ENCODE measurements at regions not wholly inside any gene's neighbourhood (a gene's known extent, or its start where the extent isn't known, plus 50 kb on each side); places are given as distances from the start of the nearest gene placed in this dataset.
"Not testable (repeated sequence)": the region's sequence is repeated elsewhere in the genome, so short reads cannot be mapped to it uniquely, and the experiment has no call there.

DNA sequence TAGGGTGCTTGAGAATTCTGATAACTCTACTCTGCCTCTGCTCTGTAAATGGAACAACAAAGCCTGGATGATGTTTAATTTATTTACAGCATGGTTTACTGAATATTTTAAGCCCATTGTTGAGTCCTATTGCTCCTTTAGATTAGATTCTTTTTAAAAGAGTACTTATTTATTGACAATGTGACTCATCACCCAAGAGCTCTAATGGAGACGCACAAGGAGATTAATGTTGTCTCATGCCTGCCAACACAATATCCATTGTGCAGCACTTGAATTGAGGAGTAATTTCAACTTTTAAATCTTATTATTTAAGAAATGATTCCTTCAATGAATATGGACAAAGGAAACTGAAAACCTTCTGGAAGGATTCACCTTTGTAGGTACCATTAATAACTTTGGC lies 691.4 kb downstream of the ZBBX start:
- DNase-seq (ENCODE audit: low read depth in 4 of 4, low spot score in 3 of 4) = no peak

DNA sequence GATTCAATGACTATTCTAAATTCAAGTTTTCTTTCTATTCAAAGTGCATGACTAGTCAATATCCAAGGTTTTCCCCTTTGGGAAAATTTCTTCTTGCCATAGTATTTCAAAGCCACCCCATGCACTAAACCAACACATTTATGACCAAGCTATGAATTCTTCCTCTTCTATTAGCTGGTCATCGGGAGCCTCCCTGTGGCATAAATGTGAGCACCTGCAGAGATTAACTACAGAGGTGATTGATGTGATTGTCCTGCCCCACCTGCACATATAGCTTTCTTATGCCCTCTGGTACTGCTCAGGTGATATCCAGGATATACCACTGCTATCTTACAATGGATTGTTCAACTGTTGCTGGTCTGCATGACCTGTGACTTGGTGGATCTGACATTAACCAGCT lies 694.9 kb downstream of the ZBBX start:
- DNase-seq (ENCODE audit: low read depth in 4 of 4, low spot score in 3 of 4) = no peak

DNA sequence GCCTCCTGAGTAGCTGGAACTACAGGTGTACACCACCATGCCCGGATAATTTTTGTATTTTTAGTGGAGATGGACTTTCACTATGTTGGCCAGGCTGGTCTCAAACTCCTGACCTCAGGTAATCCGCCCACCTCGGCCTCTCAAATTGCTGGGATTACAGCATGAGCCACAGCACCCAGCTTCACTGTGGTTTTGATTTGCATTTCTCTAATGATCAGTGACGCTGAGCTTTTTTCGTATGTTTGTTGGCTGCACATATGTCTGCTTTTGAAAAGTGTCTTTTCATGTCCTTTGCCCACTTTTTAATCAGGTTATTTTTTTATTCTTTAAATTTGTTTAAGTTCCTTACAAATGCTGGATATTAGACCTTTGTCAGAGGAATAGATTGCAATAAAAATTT lies 696.0 kb downstream of the ZBBX start:
- DNase-seq (ENCODE audit: low read depth in 4 of 4, low spot score in 3 of 4) = not testable (repeated sequence)

DNA sequence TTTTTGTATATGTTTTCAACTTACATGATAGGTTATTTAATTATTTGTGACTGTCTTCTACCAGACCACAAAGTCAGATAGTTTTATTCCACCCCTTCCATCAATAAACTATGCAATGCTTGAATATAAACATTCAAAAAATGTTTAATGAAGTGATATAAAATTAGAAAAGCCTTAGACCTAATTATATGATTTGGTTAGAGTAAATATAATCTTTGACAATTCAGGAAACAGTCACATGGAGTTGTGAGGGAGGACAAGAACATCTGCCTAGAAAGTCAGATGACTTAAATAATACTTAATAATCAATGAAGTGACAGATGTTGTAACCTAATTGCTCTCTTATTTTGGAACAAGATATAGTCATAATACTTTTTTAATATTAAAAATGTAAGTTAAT lies 710.3 kb downstream of the ZBBX start:
- no peak for DNase-seq (ENCODE audit: low read depth in 4 of 4, low spot score in 3 of 4)

DNA sequence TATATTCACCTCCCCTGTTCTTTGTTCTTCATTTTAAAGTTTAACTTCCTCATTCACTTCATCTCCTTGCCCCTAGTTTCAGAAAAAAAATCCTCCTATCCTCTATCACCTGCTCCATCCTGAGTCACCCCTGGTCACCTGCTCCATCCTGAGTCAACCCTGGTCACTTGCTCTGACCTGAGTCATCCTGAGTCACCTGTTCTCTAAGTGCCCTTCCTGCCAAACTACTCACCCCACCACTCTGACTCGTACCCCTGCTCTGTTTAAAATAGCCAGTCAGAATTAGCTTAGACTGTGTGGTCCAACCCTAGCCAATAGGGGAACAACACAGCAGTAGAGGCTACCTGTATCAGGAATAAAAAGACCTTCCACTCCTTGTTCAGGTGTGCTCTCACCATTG lies 716.9 kb downstream of the ZBBX start:
- no peak for DNase-seq (ENCODE audit: low read depth in 4 of 4, low spot score in 3 of 4)

DNA sequence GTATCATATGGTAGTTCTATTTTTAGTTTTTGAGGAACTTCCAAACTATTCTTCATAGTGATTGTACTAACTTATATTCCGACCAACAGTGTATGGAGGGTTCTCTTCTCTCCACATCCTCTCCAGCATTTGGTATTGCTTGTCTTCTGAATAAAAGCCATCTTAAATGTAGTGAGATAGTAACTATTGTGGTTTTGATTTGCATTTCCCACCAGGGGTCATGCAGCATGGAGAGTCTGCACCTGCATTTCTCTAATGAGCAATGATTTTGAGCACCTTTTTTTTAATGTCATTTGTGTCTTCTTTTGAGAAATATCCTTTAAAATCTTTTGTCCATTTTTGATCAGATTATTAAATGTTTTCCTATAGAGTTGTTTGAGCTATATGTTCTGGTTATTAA lies 718.5 kb downstream of the ZBBX start:
- DNase-seq (ENCODE audit: low read depth in 4 of 4, low spot score in 3 of 4) = no peak

DNA sequence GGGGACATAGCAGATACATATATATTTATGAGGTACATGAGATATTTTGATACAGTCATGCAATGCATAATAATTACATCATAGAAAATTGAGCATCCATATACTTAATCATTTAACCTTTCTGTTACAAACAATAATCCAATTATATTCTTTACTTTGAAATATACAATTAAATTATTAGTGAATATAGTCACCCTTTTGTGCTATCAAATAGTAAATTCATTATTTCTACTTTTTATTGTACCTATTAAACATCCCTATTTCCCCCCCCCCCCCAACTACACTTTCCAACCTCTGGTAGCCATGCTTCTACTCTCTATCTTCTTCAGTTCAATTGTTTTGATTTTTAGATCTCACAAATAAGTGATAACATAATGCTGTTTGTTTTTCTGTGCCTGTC lies 719.1 kb downstream of the ZBBX start:
- DNase-seq (ENCODE audit: low read depth in 4 of 4, low spot score in 3 of 4) = no peak

DNA sequence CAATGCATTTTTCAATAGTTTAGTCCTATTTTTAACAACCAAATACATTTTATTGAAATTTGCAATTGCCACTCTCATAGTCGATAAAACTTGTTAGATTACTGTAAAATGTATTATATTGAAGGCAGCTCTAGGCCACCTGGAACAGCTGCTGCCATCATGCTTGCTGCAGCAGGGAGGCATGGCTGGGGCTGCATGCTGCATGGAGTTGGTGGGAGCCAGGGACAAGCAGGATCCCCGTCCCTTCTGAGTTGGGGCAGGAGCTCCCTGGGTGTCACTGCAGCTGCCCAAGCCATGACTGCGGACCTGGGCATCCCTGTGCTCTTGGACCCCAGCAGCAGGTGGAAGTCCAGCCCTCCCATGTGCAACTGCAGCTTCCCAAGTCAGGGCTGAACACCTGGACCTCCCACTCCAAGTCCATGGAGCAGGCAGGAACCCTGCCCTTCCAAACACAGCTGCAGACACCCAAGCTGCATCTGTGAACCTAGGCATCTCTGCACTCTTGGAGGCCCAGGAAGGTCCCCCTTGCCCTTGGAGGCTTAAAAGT lies 742.0 kb downstream of the ZBBX start:
- DNase-seq (ENCODE audit: low read depth in 4 of 4, low spot score in 3 of 4) = no peak

DNA sequence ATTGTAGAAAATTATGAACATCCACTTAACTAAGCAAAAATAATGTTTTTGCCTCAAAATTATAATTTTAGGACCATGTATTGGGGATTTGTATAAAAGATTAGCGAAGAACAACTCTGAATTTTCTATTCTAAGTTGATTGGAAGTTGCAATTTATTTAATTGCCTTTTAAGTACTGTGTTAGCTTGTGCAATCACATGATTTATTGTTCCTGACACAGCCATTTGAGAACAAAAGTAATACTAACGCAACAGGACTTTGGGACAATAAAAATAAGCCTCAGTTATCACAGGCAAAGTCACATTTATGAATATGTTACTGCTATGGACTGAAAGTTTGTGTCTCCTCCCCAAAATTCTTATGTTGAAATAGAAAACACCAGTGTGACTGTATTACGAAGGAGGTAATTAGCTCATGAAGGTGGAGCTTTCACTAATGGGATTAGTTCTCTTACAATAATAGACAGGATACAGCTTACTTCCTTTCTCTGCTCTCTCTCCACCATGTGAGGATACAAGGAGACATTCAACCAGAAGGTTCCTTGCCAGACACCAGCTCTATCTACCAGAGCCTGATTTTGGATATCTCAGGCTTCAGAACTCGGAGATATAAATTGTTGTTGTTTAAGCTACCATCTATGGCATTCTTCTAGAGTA lies 745.9 kb downstream of the ZBBX start:
- DNase-seq (ENCODE audit: low read depth in 4 of 4, low spot score in 3 of 4) = no peak

DNA sequence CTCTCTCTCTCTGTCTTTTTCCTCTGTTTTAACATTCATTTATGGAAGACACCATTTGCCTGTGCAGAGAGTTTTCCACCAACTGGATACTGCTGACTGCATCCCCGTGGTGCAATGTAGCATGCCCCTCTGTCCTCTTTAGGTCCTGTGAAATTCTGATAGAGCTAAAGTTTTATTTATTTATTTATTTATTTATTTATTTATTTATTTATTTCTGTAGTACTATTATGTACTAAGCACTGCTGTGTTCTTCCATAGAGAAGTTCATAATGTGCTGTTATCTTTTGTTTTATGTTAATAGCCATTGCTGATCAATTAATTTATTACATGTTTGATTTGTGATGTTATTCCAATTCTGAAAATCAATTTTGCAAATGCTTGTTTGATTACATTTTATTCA lies 749.9 kb downstream of the ZBBX start:
- no peak for DNase-seq (ENCODE audit: low read depth in 4 of 4, low spot score in 3 of 4)

DNA sequence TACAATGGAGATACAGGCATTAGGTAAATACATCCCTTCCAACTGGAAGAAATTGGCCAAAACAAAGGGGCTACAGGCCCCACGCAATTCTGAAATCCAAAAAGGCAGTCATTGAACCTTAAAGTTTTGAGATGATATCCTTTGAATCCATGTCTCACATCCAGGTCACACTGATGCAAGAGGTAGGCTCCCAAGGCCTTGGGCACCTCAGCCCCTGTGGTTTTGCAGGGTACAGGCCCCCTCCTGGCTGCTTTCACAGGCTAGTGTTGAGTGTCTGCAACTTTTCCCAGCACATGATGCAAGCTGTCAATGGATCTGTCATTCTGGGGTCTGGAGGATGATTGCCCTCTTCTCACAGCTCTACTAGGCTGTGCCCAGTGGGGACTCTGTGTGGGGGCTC lies 766.7 kb downstream of the ZBBX start:
- DNase-seq (ENCODE audit: low read depth in 4 of 4, low spot score in 3 of 4) = no peak

DNA sequence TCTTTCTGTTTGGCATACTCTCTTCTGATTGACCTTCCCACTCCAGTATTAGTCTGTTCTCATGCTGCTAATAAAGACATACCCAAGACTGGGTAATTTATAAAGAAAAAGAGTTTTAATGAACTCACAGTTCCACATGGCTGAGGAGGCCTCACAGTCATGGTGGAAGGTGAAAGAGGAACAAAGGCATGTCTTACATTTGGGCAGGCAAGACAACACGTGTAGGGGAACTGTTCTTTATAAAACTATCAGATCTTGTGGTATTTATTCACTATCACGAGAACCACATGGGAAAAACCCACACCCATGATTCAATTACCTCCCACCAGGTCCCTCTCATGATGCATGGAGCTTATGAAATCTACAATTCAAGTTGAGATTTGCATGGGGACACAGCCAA lies 767.3 kb downstream of the ZBBX start:
- DNase-seq (ENCODE audit: low read depth in 4 of 4, low spot score in 3 of 4) = not testable (repeated sequence)

DNA sequence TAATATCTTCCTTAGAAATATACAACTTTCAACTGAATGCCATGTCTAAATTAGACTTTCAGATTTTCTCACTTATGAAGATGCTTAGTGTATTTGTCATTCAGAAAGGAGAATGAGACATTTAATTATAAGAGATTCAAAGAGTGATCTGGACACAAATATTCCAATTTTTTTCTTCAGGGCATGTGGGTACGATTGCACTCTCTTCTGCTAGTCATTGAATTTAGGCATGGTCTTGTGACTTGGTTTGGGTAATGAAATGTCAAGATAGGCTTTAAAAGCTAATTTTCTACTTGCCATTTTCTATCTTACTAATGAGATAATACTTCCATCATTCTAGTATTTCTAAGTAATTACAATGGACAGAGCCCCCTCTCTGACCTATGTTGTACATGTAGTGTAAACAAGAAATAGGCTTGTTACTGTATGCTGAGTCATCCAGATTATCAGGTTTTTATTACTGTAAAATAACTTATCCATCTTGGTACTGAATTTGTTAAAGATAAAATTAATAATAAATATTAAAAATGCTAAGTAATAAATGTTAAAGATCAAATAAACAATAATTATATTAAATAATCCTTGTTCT lies 770.8 kb upstream of the BCHE start:
- DNase-seq (ENCODE audit: low read depth in 4 of 4, low spot score in 3 of 4) = no peak

DNA sequence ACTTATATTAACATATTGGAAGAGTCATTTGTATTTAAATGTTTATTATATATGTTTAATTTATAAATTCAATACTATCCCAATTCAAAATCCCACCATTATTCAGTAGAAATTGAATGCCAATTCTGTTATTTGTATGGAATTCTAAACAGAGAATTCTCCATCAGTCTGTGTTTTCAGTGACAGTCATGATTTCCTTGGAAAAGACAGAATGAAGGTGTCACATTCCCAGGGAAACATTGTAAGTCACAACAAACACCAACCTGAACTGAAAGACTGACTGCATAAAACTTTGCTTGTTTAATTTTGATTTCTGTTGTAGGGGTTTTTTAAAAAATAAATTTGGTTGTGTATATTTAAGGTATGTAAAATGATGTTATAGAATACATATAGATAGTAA lies 769.8 kb upstream of the BCHE start:
- DNase-seq (ENCODE audit: low read depth in 4 of 4, low spot score in 3 of 4) = no peak

DNA sequence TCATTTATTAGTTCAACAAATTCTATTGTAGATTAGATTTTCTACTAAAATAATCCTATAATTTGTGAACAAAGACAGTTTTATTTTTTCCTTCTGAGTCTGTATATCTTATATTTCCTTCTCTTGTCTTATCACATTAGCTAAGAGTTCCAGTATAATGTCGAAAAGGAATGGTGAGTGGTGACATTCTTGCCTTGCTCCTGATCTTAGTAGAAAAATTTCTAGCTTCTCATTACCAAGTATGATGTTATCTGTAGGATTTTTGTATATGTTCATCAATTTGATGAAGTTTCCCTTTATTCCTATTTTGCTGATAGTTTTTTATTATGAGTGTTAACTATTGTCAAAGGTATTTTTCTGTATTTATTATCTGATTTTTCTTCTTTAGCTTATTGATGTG lies 756.6 kb upstream of the BCHE start:
- no peak for DNase-seq (ENCODE audit: low read depth in 4 of 4, low spot score in 3 of 4)

DNA sequence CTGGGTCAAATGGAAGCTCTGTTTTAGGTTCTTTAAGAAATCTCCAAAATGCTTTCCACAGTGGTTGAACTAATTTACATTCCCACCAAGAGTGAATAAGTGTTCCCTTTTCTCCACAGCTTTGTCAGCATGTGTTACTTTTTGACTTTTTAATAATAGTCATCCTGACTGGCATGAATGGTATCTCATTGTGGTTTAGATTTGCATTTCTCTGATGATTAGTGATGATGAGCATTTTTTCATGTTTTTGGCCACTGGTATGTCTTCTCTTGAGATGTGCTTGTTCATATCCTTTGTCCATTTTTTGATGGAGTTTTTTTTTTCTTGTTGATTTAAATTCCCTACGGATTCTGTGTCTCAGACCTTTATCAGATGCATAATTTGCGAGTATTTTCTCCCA lies 745.0 kb upstream of the BCHE start:
- DNase-seq (ENCODE audit: low read depth in 4 of 4, low spot score in 3 of 4) = no peak

DNA sequence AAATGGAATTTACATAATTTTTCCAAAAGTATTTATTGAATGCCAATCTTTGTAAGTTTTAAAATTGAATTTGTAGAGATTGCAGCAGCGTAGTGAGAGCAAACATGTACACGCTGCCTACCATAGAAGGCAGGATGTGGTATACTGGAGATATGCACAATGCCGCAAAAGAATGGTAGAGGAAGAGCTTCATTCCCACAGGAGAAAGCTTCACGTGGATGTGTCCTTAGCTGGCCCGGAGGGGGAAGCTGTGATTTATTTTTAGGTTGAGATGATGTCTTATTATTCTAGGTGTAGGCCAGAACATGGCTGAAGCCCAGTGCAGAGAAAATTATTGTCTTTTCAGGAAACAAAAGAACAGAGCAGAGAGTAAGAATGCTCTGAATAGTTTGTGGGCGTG lies 743.3 kb upstream of the BCHE start:
- no peak for DNase-seq (ENCODE audit: low read depth in 4 of 4, low spot score in 3 of 4)

DNA sequence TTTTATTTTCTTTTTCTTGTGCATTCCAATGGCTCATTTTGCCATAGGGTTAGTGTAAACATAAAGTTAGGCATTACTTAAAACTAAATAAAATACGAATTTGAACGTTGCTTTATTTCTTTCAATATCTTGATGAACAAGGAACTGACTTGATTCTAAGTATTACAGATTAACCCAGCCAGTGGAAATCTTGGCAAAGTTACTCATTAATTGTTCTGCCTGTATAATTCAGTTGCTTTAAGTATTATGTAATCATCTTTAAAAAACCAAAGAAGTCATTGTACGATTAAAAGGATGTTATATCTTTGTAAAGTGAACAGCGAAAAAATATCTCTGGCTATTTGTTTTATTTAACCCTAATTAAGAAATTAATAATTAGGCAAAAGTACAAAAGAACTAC lies 737.9 kb upstream of the BCHE start:
- DNase-seq (ENCODE audit: low read depth in 4 of 4, low spot score in 3 of 4) = no peak

DNA sequence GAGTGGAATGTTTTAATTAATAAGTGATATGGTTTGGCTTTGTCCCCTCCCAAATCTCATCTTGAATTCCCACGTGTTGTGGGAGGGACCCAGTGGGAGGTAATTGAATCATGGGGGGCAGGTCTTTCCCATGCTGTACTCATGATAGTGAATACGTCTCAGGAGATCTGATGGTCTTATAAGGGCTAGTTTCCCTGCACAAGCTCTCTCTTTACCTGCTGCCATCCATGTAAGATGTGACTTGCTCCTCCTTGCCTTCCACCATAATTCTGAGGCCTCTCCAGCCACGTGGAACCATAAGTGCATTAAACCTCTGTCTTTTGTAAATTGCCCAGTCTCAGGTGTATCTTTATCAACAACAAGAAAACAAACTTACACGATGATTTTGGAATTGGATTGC lies 734.5 kb upstream of the BCHE start:
- not testable (repeated sequence) for DNase-seq (ENCODE audit: low read depth in 4 of 4, low spot score in 3 of 4)

DNA sequence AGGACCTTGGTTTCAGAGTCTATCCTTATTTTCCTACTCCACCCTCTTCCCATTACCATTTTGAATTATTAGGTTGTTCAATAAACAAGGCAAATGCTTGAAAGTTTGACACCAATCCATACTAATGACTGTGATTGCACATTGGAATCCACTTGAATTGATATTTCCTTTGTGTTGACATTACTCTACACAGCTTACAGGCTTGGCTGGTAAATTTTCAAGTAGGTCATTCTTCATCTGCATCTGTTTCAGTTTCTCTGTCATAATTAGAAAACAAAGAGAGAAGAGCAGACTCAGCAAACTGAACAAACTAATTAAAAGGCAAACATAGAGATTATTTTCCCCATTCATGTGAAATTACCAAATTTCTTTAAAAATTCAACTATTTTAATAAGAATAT lies 732.9 kb upstream of the BCHE start:
- no peak for DNase-seq (ENCODE audit: low read depth in 4 of 4, low spot score in 3 of 4)

DNA sequence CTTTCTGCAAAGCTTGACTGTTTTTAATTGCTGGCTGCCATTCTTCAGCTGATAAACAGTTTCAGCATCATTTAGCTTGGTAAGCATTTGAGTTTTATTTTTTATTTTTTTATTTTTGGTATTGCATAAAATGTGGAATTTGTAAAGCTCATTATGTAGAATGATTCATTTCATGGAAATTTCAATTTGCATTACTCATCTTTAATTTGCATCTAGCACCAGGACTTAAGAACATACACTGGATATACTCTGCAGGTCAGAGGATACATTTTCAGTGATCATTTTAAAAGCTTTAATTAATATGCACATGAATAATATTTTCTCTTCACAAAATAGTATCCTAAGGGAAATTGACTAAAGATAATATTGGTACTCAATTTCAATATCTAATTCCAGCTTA lies 732.4 kb upstream of the BCHE start:
- no peak for DNase-seq (ENCODE audit: low read depth in 4 of 4, low spot score in 3 of 4)

DNA sequence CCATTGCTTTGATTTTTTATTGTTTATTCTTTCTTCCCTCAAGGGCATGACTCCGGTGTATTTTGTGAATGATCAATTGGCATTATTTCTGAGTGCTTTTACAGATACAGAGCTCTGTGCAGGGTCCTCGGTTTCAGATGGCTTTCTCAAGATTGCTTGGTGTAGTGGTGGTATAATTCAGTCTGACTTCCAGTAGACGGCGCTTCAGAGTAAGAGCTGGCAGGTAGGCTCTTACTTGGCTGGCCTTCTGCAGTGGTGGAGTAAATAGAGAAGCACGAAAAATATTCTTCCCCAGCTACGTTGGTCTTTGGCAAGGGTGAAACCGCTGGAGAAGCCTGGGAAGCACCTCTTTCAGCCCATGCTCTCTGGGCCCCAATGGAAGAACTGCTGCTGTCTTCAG lies 723.0 kb upstream of the BCHE start:
- DNase-seq (ENCODE audit: low read depth in 4 of 4, low spot score in 3 of 4) = no peak

DNA sequence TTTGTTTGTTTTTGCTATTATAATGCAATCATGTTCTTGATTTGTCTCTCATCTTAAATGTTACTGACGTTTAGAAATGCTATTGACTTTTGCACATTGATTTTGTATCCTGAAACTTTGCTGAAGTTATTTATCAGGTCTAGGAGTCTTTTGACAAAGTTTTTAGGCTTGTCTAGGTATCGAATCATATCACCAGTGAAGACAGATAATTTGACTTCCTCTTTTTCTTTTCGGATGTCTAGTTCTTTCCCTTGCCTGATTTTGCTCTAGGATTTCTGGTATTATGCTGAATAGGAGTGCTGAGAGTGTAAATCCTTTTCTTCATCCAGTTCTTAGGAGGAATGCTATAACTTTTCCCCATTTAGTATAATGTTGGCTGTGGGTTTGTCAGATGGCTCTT lies 719.7 kb upstream of the BCHE start:
- no peak for DNase-seq (ENCODE audit: low read depth in 4 of 4, low spot score in 3 of 4)

All from left renal pelvis (tissue), 4 donors.